Dermis microvascular lymphatic vessel endothelial cell (primary cell): ENCODE measurements at regions not wholly inside any gene's neighbourhood (a gene's known extent, or its start where the extent isn't known, plus 50 kb on each side); places are given as distances from the start of the nearest gene placed in this dataset.
A peak's percentile ranks its signal among the peaks of the same experiment; 100 is the strongest.

Experiments used
- DNase-seq, 2 donors: peaks; one replicate each; pipeline versions ENCODE4 v3.0.0 to v3.0.0-alpha.2; 2010; ENCODE audit warnings: low read depth in 2 of 2

GRCh38 chr17:63333869-63334268 is 112.2 kb downstream of the CYB561 start:
- DNase-seq: no peak

GRCh38 chr17:63335831-63336230 is 110.3 kb downstream of the CYB561 start:
- DNase-seq: no peak

GRCh38 chr17:63337579-63337978 is 108.5 kb downstream of the CYB561 start:
- DNase-seq: no peak

GRCh38 chr17:63338272-63338671 is 107.8 kb downstream of the CYB561 start:
- no peak for DNase-seq

GRCh38 chr17:63341276-63341675 is 104.8 kb downstream of the CYB561 start:
- DNase-seq: no peak

GRCh38 chr17:63344383-63344782 is 101.7 kb downstream of the CYB561 start:
- DNase-seq: no peak

- DNase-seq: no peak
Measured at GRCh38 chr17:63345611-63346010, 100.5 kb downstream of the CYB561 start.

GRCh38 chr17:63347475-63347874 is 98.6 kb downstream of the CYB561 start:
- DNase-seq: no peak

GRCh38 chr17:63349478-63350000 is 96.6 kb downstream of the CYB561 start:
- no peak for DNase-seq

- no peak for DNase-seq
Measured at GRCh38 chr17:63350364-63350763, 95.7 kb downstream of the CYB561 start.

- no peak for DNase-seq
Measured at GRCh38 chr17:63354256-63354655, 91.8 kb downstream of the CYB561 start.

- DNase-seq: peak; percentile 90
Measured at GRCh38 chr17:63356337-63356757, 89.8 kb downstream of the CYB561 start.

- DNase-seq: peak; percentile 18 to 90
Measured at GRCh38 chr17:63358111-63358839, 87.8 kb downstream of the CYB561 start.

- DNase-seq: no peak
Measured at GRCh38 chr17:63358956-63359355, 87.2 kb downstream of the CYB561 start.

- no peak for DNase-seq
Measured at GRCh38 chr17:63361182-63361581, 84.9 kb downstream of the CYB561 start.

- DNase-seq: no peak
Measured at GRCh38 chr17:63362115-63362514, 84.0 kb downstream of the CYB561 start.

- no peak for DNase-seq
Measured at GRCh38 chr17:63364387-63364786, 81.7 kb downstream of the CYB561 start.

- DNase-seq: no peak
Measured at GRCh38 chr17:63364944-63365343, 81.2 kb downstream of the CYB561 start.

GRCh38 chr17:63365366-63366240 is 80.5 kb downstream of the CYB561 start:
- DNase-seq: no peak

- no peak for DNase-seq
Measured at GRCh38 chr17:63366241-63366566, 79.9 kb downstream of the CYB561 start.

- no peak for DNase-seq
Measured at GRCh38 chr17:63369233-63369632, 76.9 kb downstream of the CYB561 start.

- DNase-seq: no peak
Measured at GRCh38 chr17:63370696-63371095, 75.4 kb downstream of the CYB561 start.

GRCh38 chr17:63376949-63377348 is 69.2 kb downstream of the CYB561 start:
- no peak for DNase-seq
